ENCODE measurements at regions not wholly inside any gene's neighbourhood (a gene's known extent, or its start where the extent isn't known, plus 50 kb on each side); places are given as distances from the start of the nearest gene placed in this dataset.

DNA sequence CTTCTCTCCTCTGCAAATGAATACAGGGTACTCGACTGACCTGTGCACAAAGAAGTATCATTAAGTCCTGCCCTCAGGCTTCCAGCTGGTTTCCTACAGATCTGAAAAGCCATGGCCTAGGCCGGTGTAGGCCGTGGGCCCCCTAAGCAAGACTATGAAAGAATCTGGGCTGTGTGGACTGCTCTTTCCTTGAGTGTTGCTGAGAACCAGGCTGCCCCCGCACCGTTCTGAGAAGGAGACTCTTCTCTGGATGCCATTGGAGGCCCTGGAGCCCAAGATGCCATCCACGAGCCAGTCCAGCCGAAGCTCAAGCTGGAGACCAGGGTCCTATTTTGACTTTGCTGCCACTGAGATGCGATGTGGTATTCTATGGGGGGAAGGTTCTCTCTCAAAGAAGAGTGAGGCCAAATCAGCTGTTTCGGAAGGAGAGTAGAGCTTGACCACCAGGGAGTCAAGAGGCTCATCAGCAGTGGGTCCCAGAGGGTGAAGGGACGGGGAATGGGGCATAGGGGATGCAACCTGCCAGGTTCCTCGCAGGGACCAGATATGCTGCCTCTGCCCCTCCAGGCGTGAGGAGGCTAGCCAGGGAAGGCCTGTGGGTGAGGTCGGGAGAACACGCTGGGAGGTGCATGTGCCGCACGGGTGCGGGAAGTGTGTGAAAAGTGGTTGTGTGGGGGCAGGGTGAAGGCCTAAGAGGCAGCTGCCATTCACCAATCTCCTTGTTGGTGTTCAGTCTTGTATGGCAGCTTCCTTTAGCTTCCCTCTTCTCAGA is 96.4 kb upstream of the B3GAT1 start:
- H3K4me3 Mint-ChIP-seq, result no peak overlapping the region
- H3K9me3 Mint-ChIP-seq, result no peaks in the 10 kb centered on the region
- no peak for DNase-seq (ENCODE audit: low spot score)
- intact Hi-C loops (cut with micrococcal nuclease), result no loop called here
- H3K27me3 Mint-ChIP-seq (ENCODE audit: insufficient read depth), result peaks cover 3% of the 10 kb centered on the region
- no peaks in the 10 kb centered on the region for H3K4me1 Mint-ChIP-seq (ENCODE audit: low read depth)
- H3K27ac Mint-ChIP-seq, result no peak overlapping the region
- no peaks in the 10 kb centered on the region for H3K36me3 Mint-ChIP-seq (ENCODE audit: low read depth)

DNA sequence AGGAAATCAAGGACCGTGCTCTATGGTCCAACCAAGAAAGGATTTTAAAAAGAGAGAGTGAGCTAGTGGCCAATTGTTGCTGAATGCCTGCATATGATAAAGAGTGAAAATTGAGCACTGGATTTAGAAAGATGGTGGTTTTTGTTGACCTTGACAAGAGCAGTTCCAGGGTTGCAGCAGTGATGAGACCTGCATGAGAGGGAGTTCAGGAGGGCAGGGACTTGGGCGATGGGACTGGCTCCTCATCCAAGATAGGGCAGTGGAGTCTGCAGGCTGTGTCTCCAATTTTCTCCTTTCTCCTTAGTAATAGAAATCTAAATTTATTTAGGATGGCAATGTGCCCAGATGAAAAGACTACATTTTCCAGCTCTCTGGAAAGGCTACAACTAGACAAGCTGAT is 94.0 kb upstream of the B3GAT1 start:
- Mint-ChIP-seq H3K9me3 (no peaks in the 10 kb centered on the region), H3K4me3 (no peak overlapping the region), H3K36me3 (ENCODE audit: low read depth) (no peaks in the 10 kb centered on the region), H3K4me1 (ENCODE audit: low read depth) (no peaks in the 10 kb centered on the region), H3K27ac (no peak overlapping the region), H3K27me3 (ENCODE audit: insufficient read depth) (peaks cover 3% of the 10 kb centered on the region)
- intact Hi-C loops (cut with micrococcal nuclease), result no loop called here
- DNase-seq (ENCODE audit: low spot score), result no peak

DNA sequence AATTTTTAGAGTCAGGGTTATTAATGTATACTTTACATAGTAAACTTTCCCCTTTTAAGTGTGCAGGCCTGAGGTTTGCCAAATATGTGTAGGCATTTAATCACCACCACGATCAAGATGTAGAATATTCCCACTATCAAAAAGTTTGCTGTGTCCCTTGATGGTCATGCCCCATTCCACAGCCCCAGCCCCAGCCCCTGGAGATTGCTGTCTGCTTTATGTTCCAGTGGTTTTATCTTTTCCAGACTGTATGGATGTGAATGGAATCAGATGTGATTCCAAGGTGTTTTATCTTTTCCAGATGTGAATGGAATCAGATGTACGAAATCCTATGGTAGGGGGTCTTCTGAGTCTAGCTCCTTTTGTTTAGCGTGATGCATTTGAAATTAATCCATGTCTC is 93.1 kb upstream of the B3GAT1 start:
- intact Hi-C loops (cut with micrococcal nuclease), result no loop called here
- Mint-ChIP-seq H3K27ac (no peak overlapping the region), H3K4me1 (ENCODE audit: low read depth) (no peaks in the 10 kb centered on the region), H3K36me3 (ENCODE audit: low read depth) (no peaks in the 10 kb centered on the region), H3K9me3 (no peaks in the 10 kb centered on the region), H3K27me3 (ENCODE audit: insufficient read depth) (peaks cover 3% of the 10 kb centered on the region), H3K4me3 (no peak overlapping the region)
- no peak for DNase-seq (ENCODE audit: low spot score)

DNA sequence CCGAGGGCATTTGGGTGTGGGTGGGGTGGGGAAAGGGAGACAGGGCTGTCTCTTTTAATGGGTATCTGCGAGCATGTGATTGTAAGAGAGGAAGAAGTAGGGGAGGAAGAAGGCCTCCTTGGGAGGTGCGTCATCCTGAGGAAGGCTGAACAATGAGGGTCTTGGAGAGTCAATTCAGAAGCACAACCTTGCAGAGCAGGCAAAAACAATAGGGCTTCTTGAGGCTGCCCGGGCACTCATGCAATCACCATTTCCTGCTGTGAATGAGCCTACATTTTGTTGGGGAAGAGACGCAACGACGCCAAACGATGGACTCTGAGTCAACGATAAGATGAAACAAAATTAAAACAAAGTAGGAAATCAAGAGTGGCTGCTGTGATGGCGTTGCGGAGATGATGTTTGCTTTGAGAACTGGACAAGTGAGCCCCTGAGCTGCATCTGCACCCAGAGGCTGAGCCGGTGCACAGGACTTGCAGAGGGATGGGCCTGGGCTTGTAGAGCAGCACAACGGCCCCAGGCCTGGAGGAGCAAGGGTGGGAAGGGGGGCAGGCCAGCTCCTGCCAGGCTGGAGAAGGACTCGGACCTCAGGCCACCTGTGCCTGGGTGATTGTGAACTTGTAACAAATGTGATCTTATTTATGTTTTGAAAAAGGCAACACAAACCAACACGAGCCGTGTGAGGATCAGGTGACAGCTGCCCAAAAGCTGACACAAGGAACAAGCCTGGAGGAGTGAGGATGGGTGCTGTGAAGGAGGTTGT is 92.3 kb upstream of the B3GAT1 start:
- DNase-seq (ENCODE audit: low spot score), result no peak
- Mint-ChIP-seq H3K4me3 (no peak overlapping the region), H3K36me3 (ENCODE audit: low read depth) (no peaks in the 10 kb centered on the region), H3K4me1 (ENCODE audit: low read depth) (no peaks in the 10 kb centered on the region), H3K27me3 (ENCODE audit: insufficient read depth) (peaks cover 3% of the 10 kb centered on the region), H3K9me3 (no peaks in the 10 kb centered on the region), H3K27ac (no peak overlapping the region)
- intact Hi-C loops (cut with micrococcal nuclease), result no loop called here

DNA sequence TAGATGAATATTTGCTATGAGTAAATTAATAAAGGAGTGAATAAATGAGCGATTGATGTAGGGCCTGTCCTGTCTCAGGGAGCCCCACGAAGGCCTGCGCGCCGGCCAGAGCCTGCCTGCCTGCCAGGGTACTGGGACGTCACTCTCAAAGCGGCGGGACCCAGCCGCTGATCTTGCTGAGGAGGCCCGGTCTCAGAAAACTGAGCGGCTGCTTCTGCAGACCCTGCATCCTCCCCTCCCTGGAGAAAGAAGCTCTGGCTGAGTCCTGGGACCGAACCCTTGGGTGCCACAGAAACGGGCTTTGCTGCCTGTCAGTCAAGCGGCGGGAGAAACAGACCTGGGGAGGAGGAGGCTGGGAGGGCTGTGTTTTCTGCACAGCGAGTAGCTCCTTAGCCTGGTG is 91.6 kb upstream of the B3GAT1 start:
- intact Hi-C loops (cut with micrococcal nuclease), result no loop called here
- H3K36me3 Mint-ChIP-seq (ENCODE audit: low read depth), result no peaks in the 10 kb centered on the region
- no peaks in the 10 kb centered on the region for H3K4me1 Mint-ChIP-seq (ENCODE audit: low read depth)
- no peak overlapping the region for H3K4me3 Mint-ChIP-seq
- DNase-seq (ENCODE audit: low spot score), result no peak
- peaks cover 3% of the 10 kb centered on the region for H3K27me3 Mint-ChIP-seq (ENCODE audit: insufficient read depth)
- H3K27ac Mint-ChIP-seq, result no peak overlapping the region
- H3K9me3 Mint-ChIP-seq, result no peaks in the 10 kb centered on the region

DNA sequence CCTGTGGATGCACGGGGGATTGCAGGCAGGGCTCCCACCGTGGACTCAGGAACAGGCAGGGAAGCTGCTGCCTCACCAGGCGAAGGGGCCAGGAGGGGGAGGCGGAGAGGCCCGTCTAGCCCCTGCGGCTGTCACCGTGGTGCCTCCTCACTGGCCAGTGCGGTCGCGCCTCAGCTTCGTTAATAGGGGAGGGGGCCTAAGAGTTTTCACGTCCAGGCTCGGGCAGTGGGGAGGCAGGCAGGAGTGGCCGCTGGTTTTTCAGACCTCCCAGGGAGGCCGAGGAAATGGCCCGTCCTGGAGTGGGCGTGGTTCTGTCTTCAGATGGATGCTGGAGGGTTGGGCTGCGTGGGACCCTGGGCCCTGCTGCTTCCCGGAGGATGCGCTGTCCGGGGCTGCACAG is 91.1 kb upstream of the B3GAT1 start:
- Mint-ChIP-seq H3K9me3 (no peaks in the 10 kb centered on the region), H3K4me3 (no peak overlapping the region), H3K27ac (no peak overlapping the region), H3K36me3 (ENCODE audit: low read depth) (no peaks in the 10 kb centered on the region), H3K4me1 (ENCODE audit: low read depth) (no peaks in the 10 kb centered on the region), H3K27me3 (ENCODE audit: insufficient read depth) (peaks cover 3% of the 10 kb centered on the region)
- intact Hi-C loops (cut with micrococcal nuclease), result no loop called here
- no peak for DNase-seq (ENCODE audit: low spot score)

DNA sequence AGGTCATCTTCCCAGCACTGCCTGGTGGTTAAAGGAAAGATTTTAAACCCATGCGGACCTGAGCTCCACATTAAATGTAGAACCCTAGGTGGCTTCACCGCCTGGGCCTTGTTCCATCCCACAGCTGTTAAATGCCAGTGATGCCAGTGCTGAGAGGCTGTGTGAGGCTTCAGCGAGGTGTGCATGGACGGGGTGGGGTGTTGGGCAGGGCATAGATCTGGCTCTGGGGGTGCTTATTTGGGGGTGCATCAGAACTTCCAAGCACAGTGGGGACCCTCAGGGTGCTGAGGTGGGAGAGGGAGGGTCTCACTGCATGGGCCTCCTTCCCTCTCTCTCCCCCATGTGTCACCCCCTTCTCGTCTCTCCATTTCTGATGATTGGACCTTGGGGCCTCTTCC is 90.1 kb upstream of the B3GAT1 start:
- intact Hi-C loops (cut with micrococcal nuclease), result no loop called here
- Mint-ChIP-seq H3K9me3 (no peaks in the 10 kb centered on the region), H3K27me3 (ENCODE audit: insufficient read depth) (peaks cover 3% of the 10 kb centered on the region), H3K36me3 (ENCODE audit: low read depth) (no peaks in the 10 kb centered on the region), H3K4me3 (no peak overlapping the region), H3K4me1 (ENCODE audit: low read depth) (no peaks in the 10 kb centered on the region), H3K27ac (no peak overlapping the region)
- DNase-seq (ENCODE audit: low spot score), result no peak

DNA sequence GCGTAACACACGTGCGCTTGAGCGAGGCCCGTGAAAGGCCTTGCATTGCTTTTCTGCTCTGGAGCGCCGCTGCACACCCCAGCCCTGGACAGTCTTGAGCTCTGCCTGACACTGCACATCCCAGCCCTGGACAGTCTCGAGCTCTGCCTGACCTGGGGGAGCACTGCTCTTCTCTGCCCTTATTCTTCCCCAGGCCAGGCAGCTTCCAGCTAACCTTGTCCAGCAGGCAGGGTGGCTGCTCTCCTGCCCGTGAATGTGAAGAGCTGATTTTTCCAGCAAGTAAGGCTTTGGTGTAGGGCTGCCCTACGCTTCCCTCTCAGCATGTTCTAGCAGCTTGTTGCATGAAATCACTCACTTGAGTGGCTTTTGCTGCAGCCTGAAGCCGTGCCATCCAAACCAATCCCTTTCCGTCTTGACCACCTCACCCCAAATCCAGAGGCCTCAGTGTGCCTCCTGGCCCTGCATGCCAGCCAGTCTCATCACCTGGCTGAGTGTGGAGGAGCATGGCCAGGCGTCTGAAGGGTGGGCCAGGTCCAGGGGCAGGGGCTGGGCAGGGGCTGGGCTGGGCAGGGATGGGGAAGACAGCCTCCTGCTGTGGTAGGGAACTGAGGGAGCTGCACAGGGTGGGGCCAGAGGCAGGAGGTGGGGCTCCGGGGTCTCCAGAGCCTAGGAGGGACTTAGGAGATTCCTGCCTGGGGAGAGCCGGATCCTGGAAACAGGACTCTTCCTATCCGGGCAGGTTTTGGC is 89.5 kb upstream of the B3GAT1 start:
- intact Hi-C loops (cut with micrococcal nuclease), result no loop called here
- H3K4me1 Mint-ChIP-seq (ENCODE audit: low read depth), result no peaks in the 10 kb centered on the region
- H3K4me3 Mint-ChIP-seq, result no peak overlapping the region
- no peak for DNase-seq (ENCODE audit: low spot score)
- H3K9me3 Mint-ChIP-seq, result no peaks in the 10 kb centered on the region
- H3K27me3 Mint-ChIP-seq (ENCODE audit: insufficient read depth), result peaks cover 3% of the 10 kb centered on the region
- H3K27ac Mint-ChIP-seq, result no peak overlapping the region
- H3K36me3 Mint-ChIP-seq (ENCODE audit: low read depth), result no peaks in the 10 kb centered on the region

DNA sequence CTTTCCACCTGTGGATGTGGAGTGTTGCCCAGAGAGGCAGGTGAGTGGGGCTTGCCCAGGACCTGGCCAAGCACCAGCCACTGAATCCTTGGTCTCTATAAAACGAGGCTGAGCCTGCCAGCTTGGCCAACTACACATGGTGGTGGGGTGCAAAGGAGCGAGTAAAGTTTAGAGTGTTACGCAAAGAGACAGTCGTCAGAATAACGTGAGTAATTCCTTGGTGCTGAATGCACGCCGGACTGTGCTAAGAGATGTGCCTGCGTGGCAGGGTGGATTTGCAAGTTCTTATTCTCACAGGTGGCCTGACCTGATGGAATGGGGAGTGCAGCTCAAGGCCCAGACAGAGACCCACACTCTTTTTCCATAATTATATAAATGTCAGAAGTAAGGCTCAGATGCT is 88.6 kb upstream of the B3GAT1 start:
- Mint-ChIP-seq H3K27ac (no peak overlapping the region), H3K9me3 (no peaks in the 10 kb centered on the region), H3K36me3 (ENCODE audit: low read depth) (no peaks in the 10 kb centered on the region), H3K27me3 (ENCODE audit: insufficient read depth) (peaks cover 3% of the 10 kb centered on the region), H3K4me3 (no peak overlapping the region), H3K4me1 (ENCODE audit: low read depth) (no peaks in the 10 kb centered on the region)
- no peak for DNase-seq (ENCODE audit: low spot score)
- intact Hi-C loops (cut with micrococcal nuclease), result no loop called here

DNA sequence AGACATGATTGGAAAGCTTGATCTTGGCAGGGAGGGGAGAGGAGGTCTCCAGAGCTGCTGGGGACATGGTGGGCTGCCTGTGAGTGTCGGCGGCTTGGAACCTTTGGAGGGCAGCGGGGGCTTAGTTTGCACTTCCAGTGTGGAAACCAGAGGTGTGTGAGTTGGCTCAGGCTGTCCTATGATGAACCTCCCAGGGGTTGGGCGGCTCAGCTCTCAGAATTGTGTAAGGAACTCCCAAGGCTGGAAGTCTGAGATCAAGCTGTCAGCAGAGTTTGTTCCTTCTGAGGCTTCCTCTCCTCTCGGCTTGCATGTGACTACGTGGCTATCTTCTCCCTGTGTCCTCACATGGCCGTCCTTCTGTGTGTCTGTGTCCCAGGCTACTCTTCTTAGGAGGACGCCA is 87.9 kb upstream of the B3GAT1 start:
- Mint-ChIP-seq H3K4me3 (no peak overlapping the region), H3K9me3 (peaks cover 2% of the 10 kb centered on the region), H3K4me1 (ENCODE audit: low read depth) (no peaks in the 10 kb centered on the region), H3K27me3 (ENCODE audit: insufficient read depth) (peaks cover 4% of the 10 kb centered on the region), H3K27ac (no peak overlapping the region), H3K36me3 (ENCODE audit: low read depth) (no peaks in the 10 kb centered on the region)
- intact Hi-C loops (cut with micrococcal nuclease), result no loop called here
- DNase-seq (ENCODE audit: low spot score), result no peak

DNA sequence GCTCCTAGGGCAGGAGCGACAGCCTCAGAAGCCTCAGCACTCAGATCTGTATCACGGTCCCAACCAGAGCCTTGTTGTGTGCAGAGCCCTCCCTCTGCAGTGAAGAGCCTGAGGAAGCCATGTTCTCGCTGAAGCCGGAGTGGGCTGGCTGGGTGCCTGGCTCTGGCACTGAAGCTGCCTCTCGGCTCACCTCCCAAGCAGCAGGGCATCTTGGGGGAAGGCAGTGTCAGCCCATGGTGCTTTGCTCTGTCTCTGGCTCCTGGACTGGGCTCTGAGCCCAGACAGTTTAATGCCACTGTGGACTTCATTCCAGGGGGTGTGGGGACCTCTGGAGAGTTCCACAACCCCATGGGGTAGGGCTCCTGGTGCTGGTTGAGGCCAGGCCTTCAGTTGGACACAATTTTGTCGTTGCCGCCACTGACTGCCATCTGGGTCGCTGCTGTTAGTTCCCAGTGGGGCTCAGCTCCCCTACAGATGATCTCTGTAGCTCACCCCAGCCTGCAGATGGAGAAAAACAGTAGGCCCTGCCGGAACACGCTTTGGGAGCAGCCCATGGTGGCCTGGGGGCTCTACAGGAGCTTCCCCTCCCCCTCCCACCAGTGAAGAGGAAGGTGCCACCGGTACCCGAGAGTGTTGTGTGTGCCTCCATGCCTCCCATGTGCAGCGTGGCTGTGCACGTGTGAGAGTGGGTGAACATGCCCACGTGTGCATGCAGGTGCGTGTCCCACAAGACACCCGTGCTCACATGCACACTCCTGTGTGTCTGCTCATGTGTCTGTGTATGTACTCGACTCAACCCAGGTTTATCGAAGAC is 86.5 kb upstream of the B3GAT1 start:
- Mint-ChIP-seq H3K9me3 (peaks cover 5% of the 10 kb centered on the region), H3K36me3 (ENCODE audit: low read depth) (no peaks in the 10 kb centered on the region), H3K27me3 (ENCODE audit: insufficient read depth) (peaks cover 2% of the 10 kb centered on the region), H3K4me1 (ENCODE audit: low read depth) (no peaks in the 10 kb centered on the region), H3K27ac (no peak overlapping the region), H3K4me3 (no peak overlapping the region)
- intact Hi-C loops (cut with micrococcal nuclease), result no loop called here
- no peak for DNase-seq (ENCODE audit: low spot score)

DNA sequence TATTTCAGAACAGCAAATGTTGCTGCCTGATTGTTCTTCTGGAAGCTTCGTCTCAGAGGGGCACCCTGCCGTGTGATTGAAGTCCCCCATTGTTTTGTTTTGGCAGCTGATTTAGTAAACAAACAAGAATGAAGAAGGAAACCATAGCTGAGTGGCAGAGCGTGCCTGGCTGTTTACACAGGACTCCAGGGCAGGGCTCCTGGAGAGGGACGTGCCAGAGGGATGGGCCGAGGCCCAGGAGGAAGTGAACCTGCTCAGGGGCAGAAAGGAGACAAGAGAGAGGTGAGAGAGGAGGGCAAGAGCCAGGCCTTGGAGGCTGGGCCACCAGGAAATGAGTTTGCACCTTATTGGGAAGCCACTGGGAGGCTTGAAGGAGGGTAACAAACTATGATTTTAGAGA is 85.5 kb upstream of the B3GAT1 start:
- no peak for DNase-seq (ENCODE audit: low spot score)
- Mint-ChIP-seq H3K9me3 (peaks cover 5% of the 10 kb centered on the region), H3K4me3 (no peak overlapping the region)

More for the DNA sequence above, 85.5 kb upstream of the B3GAT1 start:
- intact Hi-C loops (cut with micrococcal nuclease), result no loop called here
- Mint-ChIP-seq H3K4me1 (ENCODE audit: low read depth) (no peaks in the 10 kb centered on the region), H3K27me3 (ENCODE audit: insufficient read depth) (peaks cover 2% of the 10 kb centered on the region), H3K27ac (no peak overlapping the region), H3K36me3 (ENCODE audit: low read depth) (no peaks in the 10 kb centered on the region)
